Breast epithelium (tissue), 4 donors: ENCODE measurements at regions not wholly inside any gene's neighbourhood (a gene's known extent, or its start where the extent isn't known, plus 50 kb on each side); places are given as distances from the start of the nearest gene placed in this dataset.

Experiments used
- DNase-seq, 2 donors: peaks; one replicate each; pipeline ENCODE4 v3.0.0-alpha.2; 2019; ENCODE audit warnings: low spot score in 2 of 2
- H3K27ac ChIP-seq, 2 donors: fragments of 200-600 bp; sonication (generic) in 1 of 2; one replicate each; pipeline ENCODE4 v1.5.1; 2016 to 2019; ENCODE audit warnings: mild to moderate bottlenecking in 1 of 2
- H3K27me3 ChIP-seq, 2 donors: fragments of 200-600 bp; sonication (generic) in 1 of 2; one replicate each; pipeline versions ENCODE4 v1.5.1 to v1.6.0; 2017 to 2019; ENCODE audit warnings: control low read depth in 1 of 2, mild to moderate bottlenecking in 1 of 2
- H3K36me3 ChIP-seq: fragments of 200-600 bp; one replicate; pipeline ENCODE4 v1.5.1; 2019
- H3K4me1 ChIP-seq, 2 donors: fragments of 200-600 bp; sonication (generic); one replicate each; pipeline ENCODE4 v1.5.1; 2016 to 2019; ENCODE audit warnings: control low read depth in 1 of 2
- H3K4me3 ChIP-seq, 3 donors: fragments of 200-600 bp; sonication (generic); 1 replicate in 2 of 3; 2 replicates in 1 of 3; pipeline ENCODE4 v1.5.1; 2016 to 2019; ENCODE audit warnings: mild to moderate bottlenecking in 3 of 3, moderate library complexity in 2 of 3
- H3K9me3 ChIP-seq, 2 donors: fragments of 200-600 bp; sonication (generic) in 1 of 2; one replicate each; pipeline ENCODE4 v1.5.1; 2016 to 2019; ENCODE audit warnings: control low read depth in 1 of 2
- POLR2A ChIP-seq: fragments of 450-650 bp; IDR thresholded peaks from one replicate; pipeline ENCODE4 v1.6.1; 2016; ENCODE audit warnings: antibody characterized with exemption, mild to moderate bottlenecking, moderate library complexity
- POLR2AphosphoS5 ChIP-seq, 3 donors: sonication (generic); formaldehyde crosslinking; IDR thresholded peaks; one replicate each; pipeline ENCODE4 v1.6.1; 2017; ENCODE audit warnings: antibody characterized with exemption in 3 of 3
- intact Hi-C: fragments of 100-400 bp; cut with DNase I; formaldehyde crosslinking; loops from one replicate; pipeline ENCODE4 v1.15.1; 2023; ENCODE audit warnings: low total_unique reads
- TF ChIP-seq, protein P1 (sequence below), 3 donors: fragments of 450-650 bp; IDR thresholded peaks; one replicate each; pipeline ENCODE4 v1.5.1; 2016 to 2017; ENCODE audit warnings: antibody characterized with exemption in 3 of 3, mild to moderate bottlenecking in 3 of 3, moderate library complexity in 3 of 3

DNA sequence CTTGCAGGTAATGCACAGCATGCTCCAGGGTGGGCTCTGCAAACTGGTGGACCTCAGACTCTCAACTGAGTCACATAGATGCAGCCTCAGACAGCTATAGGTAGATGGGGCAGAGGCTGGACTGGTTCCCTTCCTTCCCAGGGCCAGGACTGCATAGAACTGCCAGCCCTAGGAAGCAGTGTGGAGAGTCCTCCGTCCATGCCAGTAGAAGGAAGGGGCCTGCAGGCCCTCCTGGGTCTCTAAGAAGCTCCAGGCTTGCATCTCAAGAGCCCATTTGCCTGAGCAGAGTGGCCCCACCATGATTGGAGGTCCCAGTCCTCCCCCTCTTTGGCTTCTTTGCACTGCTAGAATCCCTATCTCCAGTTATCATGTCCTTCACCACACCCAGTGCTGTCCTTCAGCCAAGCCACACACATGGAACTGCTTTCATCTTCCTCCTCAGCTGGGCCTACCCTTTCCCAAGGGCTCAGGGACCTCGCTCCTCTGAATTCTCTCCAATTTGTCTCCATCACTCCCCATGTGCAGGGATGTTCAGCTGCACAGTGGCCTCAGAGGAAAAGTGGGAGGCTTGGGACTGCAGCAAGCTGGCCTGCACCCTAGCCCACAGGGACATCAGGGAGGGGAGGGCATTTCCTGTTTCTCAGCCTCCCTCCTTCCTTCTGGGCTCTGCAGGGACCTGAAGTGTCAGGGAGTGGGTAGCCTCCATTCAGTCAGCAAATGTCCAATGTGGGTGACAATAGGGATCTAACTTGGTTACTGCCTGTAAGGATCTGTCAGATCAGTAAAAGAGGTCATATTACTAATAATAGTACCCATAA, 146.0 kb downstream of the PJA1 start:
- no peaks in the 10 kb centered on the region for H3K4me1 ChIP-seq
- H3K4me3 ChIP-seq, result no peak overlapping the region
- peaks cover 0 to 73% of the 10 kb centered on the region in 2 donors for H3K27me3 ChIP-seq
- no peak for DNase-seq
- TF ChIP-seq POLR2AphosphoS5 (IDR thresholded peaks at IDR 0.05), result no peak
- no peak for TF ChIP-seq POLR2A
- TF ChIP-seq, protein P1, sequence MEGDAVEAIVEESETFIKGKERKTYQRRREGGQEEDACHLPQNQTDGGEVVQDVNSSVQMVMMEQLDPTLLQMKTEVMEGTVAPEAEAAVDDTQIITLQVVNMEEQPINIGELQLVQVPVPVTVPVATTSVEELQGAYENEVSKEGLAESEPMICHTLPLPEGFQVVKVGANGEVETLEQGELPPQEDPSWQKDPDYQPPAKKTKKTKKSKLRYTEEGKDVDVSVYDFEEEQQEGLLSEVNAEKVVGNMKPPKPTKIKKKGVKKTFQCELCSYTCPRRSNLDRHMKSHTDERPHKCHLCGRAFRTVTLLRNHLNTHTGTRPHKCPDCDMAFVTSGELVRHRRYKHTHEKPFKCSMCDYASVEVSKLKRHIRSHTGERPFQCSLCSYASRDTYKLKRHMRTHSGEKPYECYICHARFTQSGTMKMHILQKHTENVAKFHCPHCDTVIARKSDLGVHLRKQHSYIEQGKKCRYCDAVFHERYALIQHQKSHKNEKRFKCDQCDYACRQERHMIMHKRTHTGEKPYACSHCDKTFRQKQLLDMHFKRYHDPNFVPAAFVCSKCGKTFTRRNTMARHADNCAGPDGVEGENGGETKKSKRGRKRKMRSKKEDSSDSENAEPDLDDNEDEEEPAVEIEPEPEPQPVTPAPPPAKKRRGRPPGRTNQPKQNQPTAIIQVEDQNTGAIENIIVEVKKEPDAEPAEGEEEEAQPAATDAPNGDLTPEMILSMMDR (IDR thresholded peaks at IDR 0.05), result no peak
- no peaks in the 10 kb centered on the region for H3K9me3 ChIP-seq
- intact Hi-C loops, result no loop called here
- no peak overlapping the region for H3K27ac ChIP-seq
- no peaks in the 10 kb centered on the region for H3K36me3 ChIP-seq

DNA sequence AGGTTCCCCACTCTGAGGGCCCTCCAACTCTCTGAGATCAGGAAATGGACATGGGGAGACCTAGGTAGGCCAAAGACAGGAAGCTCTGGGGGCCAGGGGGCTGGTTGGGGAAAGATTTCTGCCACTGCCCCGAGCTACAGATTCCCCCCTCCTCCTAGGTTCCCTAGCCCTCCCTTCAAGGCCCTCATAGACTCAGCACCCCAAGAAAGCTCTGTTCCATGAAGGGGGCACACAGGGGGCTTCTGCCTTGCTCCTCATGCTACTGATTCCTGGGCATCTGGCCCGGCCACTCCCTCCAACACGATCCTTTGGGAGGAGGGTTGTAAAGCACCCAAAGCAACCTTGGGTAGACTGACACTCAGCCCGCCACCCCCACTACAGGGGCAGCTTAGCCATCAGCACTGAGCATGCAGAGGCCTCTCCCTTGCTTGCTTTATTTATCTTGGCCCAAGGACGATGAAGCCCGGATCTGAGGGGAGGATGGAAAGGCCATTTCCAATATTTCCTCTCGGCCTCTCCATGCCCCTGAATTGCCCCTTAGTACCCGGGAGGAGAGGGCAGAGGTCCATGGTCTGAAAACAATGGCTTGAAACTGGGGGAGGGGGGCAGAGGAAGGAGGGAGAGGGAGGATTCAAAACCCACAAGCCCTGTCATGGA, 146.7 kb downstream of the PJA1 start:
- DNase-seq, result no peak
- H3K9me3 ChIP-seq, result no peaks in the 10 kb centered on the region
- TF ChIP-seq, protein P1 (IDR thresholded peaks at IDR 0.05), result no peak
- TF ChIP-seq POLR2A (no peak), POLR2AphosphoS5 (IDR thresholded peaks at IDR 0.05) (no peak)
- H3K27ac ChIP-seq, result no peak overlapping the region
- no peaks in the 10 kb centered on the region for H3K4me1 ChIP-seq
- intact Hi-C loops, result no loop called here
- H3K36me3 ChIP-seq, result no peaks in the 10 kb centered on the region
- H3K4me3 ChIP-seq, result no peak overlapping the region
- peaks cover 0 to 81% of the 10 kb centered on the region in 2 donors for H3K27me3 ChIP-seq

DNA sequence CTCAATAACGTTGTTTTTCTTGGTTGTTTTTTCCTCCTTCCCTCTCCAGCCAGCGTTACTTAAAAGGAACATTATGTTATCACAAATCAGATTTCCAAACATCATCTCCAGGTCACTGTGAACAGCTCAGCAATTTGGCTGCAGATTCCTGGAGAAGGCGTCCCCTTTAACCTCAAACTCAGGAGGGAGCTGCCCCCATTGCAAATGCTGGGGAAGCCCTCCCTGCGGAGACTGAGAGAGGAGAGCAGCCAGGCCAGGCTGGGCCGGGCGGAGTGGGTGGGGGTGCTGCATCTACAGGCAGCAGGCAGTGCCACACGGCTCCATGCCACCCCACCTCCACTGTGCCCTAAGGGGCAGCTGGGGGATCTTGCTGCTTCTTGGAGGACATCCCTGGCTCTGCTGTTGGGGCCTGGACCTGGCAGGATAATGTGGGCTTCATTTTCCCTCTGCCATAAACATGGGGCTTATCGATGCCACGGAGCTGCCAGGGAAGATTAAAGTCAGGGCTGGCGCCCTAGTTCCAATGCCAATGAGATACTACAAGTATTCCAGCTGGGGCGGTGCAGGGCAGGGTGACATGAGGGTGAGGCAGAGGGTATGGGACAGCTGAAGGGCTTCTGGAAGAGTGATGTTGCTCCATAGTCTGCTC, 148.8 kb downstream of the PJA1 start:
- Histone ChIP-seq H3K27me3 (peaks cover 0 to 72% of the 10 kb centered on the region in 2 donors), H3K36me3 (no peaks in the 10 kb centered on the region), H3K4me1 (no peaks in the 10 kb centered on the region), H3K9me3 (no peaks in the 10 kb centered on the region), H3K27ac (peak overlapping the region in 1 of 2 donors; percentile 12), H3K4me3 (peak overlapping the region in 1 of 3 donors; percentile 22)
- no peak for TF ChIP-seq POLR2A
- TF ChIP-seq, protein P1 (IDR thresholded peaks at IDR 0.05), result no peak
- no peak for TF ChIP-seq POLR2AphosphoS5 (IDR thresholded peaks at IDR 0.05)
- DNase-seq, result no peak
- intact Hi-C loops, result no loop called here

DNA sequence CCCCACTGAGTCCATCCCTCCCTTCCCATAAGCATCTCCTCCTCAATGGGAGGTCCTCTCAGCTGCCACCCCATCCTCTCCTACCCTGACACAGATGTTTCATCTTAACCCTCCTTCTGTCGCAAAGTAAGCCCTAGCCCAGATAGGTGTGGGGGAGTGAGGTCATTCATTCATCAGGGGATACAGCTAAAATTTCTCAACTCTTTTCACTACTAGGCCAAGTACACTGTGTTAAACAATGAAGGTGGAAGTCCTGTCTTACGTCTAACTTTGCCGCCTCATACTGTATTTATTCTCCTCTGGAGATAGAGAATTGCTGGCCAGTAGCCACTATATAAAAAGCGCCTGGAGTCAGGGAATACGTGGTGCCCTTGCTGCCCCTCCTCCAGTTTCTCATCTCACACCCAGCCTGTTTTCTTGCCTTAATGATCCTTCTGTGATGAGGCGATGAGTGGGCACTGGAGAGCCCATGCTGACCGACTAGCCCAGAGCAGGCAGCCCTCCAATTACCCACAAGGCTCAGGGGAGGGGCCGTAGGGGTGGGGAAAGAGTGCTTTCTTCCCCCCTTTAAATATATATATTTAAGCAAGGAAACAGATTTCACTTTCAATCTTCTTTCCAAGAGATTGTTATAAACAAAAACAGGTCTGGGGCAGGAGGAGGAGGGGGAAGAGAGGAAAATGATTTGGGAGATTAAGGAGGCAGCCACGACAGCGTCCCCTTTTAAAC, 149.5 kb downstream of the PJA1 start:
- Histone ChIP-seq H3K4me1 (no peaks in the 10 kb centered on the region), H3K36me3 (no peaks in the 10 kb centered on the region), H3K27ac (peak overlapping the region in 1 of 2 donors; percentile 55), H3K9me3 (no peaks in the 10 kb centered on the region), H3K27me3 (peaks cover 0 to 70% of the 10 kb centered on the region in 2 donors), H3K4me3 (peak overlapping the region in 1 of 3 donors; percentile 22)
- intact Hi-C loops, result no loop called here
- TF ChIP-seq POLR2AphosphoS5 (IDR thresholded peaks at IDR 0.05) (no peak), POLR2A (no peak)
- TF ChIP-seq, protein P1 (IDR thresholded peaks at IDR 0.05), result no peak
- DNase-seq, result no peak
